ENCODE measurements at regions not wholly inside any gene's neighbourhood (a gene's known extent, or its start where the extent isn't known, plus 50 kb on each side); places are given as distances from the start of the nearest gene placed in this dataset.
"Not testable (repeated sequence)": the region's sequence is repeated elsewhere in the genome, so short reads cannot be mapped to it uniquely, and the experiment has no call there.

DNA sequence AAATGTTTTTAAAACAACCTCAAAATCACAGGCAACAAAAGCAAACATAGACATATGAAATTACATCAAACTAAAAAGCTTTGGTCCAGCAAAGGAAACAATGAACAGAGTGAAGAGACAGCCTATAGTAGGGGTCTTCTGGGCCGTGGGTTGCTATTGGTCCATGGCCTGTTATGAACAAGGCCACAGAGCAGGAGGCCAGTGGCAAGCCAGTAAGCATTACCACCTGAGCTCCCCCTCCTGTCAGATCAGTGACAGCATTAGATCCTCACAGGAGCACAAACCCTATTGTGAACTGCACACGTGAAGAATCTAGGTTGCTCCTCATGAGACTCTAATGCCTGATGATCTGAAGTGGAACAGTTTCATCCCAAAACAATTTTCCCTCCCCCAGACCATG is 174.0 kb downstream of the DIO2 start:
- intact Hi-C loops (cut with DNase I; ENCODE audit: low total_unique reads) = no loop called here
- H3K4me1 ChIP-seq = no peaks in the 10 kb centered on the region
- 60 to 78% (median 65%) methylated on average over 2 of the region's 2 CpGs for WGBS, 5 donors
- H3K4me3 ChIP-seq = no peak overlapping the region
- TF ChIP-seq POLR2A (IDR thresholded peaks at IDR 0.05) = no peak
- TF ChIP-seq, protein P1, sequence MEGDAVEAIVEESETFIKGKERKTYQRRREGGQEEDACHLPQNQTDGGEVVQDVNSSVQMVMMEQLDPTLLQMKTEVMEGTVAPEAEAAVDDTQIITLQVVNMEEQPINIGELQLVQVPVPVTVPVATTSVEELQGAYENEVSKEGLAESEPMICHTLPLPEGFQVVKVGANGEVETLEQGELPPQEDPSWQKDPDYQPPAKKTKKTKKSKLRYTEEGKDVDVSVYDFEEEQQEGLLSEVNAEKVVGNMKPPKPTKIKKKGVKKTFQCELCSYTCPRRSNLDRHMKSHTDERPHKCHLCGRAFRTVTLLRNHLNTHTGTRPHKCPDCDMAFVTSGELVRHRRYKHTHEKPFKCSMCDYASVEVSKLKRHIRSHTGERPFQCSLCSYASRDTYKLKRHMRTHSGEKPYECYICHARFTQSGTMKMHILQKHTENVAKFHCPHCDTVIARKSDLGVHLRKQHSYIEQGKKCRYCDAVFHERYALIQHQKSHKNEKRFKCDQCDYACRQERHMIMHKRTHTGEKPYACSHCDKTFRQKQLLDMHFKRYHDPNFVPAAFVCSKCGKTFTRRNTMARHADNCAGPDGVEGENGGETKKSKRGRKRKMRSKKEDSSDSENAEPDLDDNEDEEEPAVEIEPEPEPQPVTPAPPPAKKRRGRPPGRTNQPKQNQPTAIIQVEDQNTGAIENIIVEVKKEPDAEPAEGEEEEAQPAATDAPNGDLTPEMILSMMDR (IDR thresholded peaks at IDR 0.05) = no peak
- TF ChIP-seq POLR2AphosphoS5 (IDR thresholded peaks at IDR 0.05) = no peak
- TF ChIP-seq EP300 (IDR thresholded peaks at IDR 0.05) = no peak
- no peak for DNase-seq
- no peaks in the 10 kb centered on the region for H3K36me3 ChIP-seq
- H3K27ac ChIP-seq = no peak overlapping the region
- no peaks in the 10 kb centered on the region for H3K27me3 ChIP-seq
- H3K9me3 ChIP-seq = no peaks in the 10 kb centered on the region

DNA sequence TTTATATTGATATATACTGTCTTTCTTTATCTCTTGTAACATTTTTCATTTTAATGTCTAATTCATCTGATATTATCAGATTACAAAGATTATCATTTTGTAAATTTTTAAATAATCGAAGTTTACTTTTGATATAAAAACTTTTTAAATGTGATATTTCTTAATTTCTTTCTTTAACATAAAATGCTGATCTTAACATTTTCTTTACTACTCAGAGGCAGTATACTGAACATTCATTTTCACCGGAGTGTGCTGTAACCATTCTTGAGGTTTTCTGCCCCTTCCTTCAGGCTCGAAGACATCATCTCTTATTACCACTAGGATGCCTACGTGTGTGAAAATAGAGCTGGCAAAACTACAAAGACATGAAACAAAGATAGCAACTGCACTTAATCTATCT is 186.9 kb downstream of the DIO2 start:
- 84 to 91% (median 87%) methylated on average over 4 of the region's 4 CpGs for WGBS, 5 donors
- Histone ChIP-seq H3K36me3 (no peaks in the 10 kb centered on the region), H3K27ac (no peak overlapping the region), H3K4me1 (no peaks in the 10 kb centered on the region), H3K27me3 (no peaks in the 10 kb centered on the region), H3K4me3 (no peak overlapping the region), H3K9me3 (peaks cover 0 to 8% (median 0%) of the 10 kb centered on the region in 4 donors)
- intact Hi-C loops (cut with DNase I; ENCODE audit: low total_unique reads) = no loop called here
- TF ChIP-seq, protein P1 (IDR thresholded peaks at IDR 0.05) = no peak
- TF ChIP-seq POLR2A (IDR thresholded peaks at IDR 0.05) = no peak
- no peak for TF ChIP-seq POLR2AphosphoS5 (IDR thresholded peaks at IDR 0.05)
- TF ChIP-seq EP300 (IDR thresholded peaks at IDR 0.05) = no peak
- no peak for DNase-seq

DNA sequence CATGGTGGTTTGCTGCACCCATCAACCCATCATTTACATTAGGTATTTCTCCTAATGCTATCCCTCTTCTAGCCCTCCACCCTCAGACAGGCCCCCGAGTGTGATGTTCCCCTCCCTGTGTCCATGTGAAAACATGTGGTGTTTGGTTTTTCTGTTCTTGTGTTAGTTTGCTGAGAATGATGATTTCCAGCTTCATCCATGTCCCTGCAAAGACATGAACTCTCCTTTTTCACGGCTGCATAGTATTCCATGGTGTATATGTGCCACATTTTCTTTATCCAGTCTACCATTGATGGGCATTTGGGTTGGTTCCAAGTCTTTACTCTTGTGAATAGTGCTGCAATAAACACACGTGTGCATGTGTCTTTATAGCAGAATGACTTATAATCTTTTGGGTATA is 192.8 kb downstream of the DIO2 start:
- H3K36me3 ChIP-seq; DNase-seq; H3K9me3 ChIP-seq; H3K27me3 ChIP-seq; intact Hi-C loops (cut with DNase I; ENCODE audit: low total_unique reads); H3K4me3 ChIP-seq; H3K27ac ChIP-seq; H3K4me1 ChIP-seq: not testable (repeated sequence)
- 75 to 91% (median 86%) methylated on average over 3 of the region's 3 CpGs for WGBS, 5 donors

DNA sequence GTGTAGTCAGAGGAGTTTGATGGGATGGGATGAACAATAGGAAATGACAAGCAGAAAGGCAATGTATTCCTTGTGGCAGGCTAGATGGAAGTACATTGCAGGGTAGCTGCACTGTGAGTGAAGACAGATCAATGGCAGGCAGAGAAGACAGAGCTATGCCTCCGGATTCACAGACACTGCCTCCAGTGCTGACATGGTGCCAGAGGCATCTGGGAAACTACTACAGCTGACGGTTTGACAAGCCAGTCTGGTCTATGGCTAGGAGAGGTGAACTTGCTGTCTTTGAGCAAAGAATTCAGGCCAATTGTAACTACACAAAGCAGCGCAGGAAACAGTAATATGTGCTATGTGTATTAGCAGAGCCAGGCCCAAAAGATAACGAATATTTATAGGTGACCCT is 193.5 kb downstream of the DIO2 start:
- H3K9me3 ChIP-seq = no peaks in the 10 kb centered on the region
- H3K4me1 ChIP-seq = no peaks in the 10 kb centered on the region
- 23 to 41% (median 39%) methylated on average over 4 of the region's 4 CpGs for WGBS, 5 donors
- no peak overlapping the region for H3K27ac ChIP-seq
- H3K4me3 ChIP-seq = no peak overlapping the region
- DNase-seq = peak in 1 of 2 donors; percentile 15
- no peaks in the 10 kb centered on the region for H3K27me3 ChIP-seq
- H3K36me3 ChIP-seq = no peaks in the 10 kb centered on the region
- TF ChIP-seq EP300 (IDR thresholded peaks at IDR 0.05) (no peak), POLR2AphosphoS5 (IDR thresholded peaks at IDR 0.05) (no peak), POLR2A (IDR thresholded peaks at IDR 0.05) (no peak)
- TF ChIP-seq, protein P1 (IDR thresholded peaks at IDR 0.05) = no peak
- intact Hi-C loops (cut with DNase I; ENCODE audit: low total_unique reads) = no loop called here

DNA sequence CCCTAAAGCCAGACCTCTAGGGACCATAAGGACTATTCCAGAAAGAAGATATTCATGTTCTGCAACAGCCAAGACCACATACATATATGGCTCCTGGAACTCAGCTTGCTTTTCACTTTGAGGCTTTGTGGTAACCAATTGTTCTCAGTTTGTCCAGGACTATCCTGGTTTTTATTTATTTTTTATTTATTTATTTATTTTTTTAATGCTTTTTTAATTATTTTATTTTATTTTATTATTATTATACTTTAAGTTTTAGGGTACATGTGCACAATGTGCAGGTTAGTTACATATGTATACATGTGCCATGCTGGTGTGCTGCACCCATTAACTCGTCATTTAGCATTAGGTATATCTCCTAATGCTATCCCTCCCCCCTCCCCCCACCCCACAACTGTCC is 201.1 kb downstream of the DIO2 start:
- H3K27me3 ChIP-seq; intact Hi-C loops (cut with DNase I; ENCODE audit: low total_unique reads); DNase-seq; H3K9me3 ChIP-seq; H3K36me3 ChIP-seq; H3K4me3 ChIP-seq; H3K4me1 ChIP-seq; H3K27ac ChIP-seq: not testable (repeated sequence)
- WGBS, 5 donors = 67 to 83% methylated on average over 1 of the region's 1 CpG; no CpG with 5 or more reads in 3 of the 5 donors

DNA sequence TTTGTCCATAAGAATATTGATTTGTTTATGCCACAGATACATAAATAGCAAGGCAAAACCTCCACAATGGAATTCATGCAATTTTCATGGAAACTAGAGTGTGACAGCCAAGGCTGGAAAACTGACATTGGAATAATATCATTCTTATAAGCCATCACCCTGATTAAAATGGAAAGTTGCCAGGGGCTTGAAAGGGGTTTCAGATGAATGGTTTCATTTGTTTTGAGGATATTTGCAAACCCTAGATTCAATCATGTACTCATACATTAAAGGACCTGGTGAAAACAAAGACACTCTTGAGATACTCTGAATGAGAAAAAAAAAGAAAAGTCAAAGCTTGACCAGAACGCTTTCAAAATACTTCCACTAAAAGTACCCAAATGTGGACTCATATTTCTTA is 205.7 kb downstream of the DIO2 start:
- intact Hi-C loops (cut with DNase I; ENCODE audit: low total_unique reads) = no loop called here
- H3K36me3 ChIP-seq = no peaks in the 10 kb centered on the region
- no peak overlapping the region for H3K27ac ChIP-seq
- no peak overlapping the region for H3K4me3 ChIP-seq
- 0 to 44% (median 0%) methylated on average over 1 of the region's 1 CpG for WGBS, 5 donors
- H3K27me3 ChIP-seq = no peaks in the 10 kb centered on the region
- no peaks in the 10 kb centered on the region for H3K4me1 ChIP-seq
- TF ChIP-seq EP300 (IDR thresholded peaks at IDR 0.05) (no peak), POLR2AphosphoS5 (IDR thresholded peaks at IDR 0.05) (no peak), POLR2A (IDR thresholded peaks at IDR 0.05) (no peak)
- TF ChIP-seq, protein P1 (IDR thresholded peaks at IDR 0.05) = no peak
- no peaks in the 10 kb centered on the region for H3K9me3 ChIP-seq
- DNase-seq = peak in 1 of 2 donors; percentile 12

Data from stomach (tissue), 8 donors.